ENCODE measurements at regions not wholly inside any gene's neighbourhood (a gene's known extent, or its start where the extent isn't known, plus 50 kb on each side); places are given as distances from the start of the nearest gene placed in this dataset.

GRCh38 chr10:22476601-22477321 lies 131.5 kb downstream of the SPAG6 start:
- Mint-ChIP-seq H3K4me3 (peak overlapping the region; percentile 88), H3K27ac (peak overlapping the region; percentile 50), H3K9me3 (no peaks in the 10 kb centered on the region), H3K27me3 (peaks cover 81% of the 10 kb centered on the region), H3K36me3 (no peaks in the 10 kb centered on the region), H3K4me1 (ENCODE audit: unreplicated experiment) (peaks cover 20% of the 10 kb centered on the region)
- TF ChIP-seq CTCF (conservative IDR thresholded peaks at IDR 0.05): no peak
- DNase-seq (ENCODE audit: extremely low spot score, unreplicated experiment): no peak

- Mint-ChIP-seq H3K4me1 (ENCODE audit: unreplicated experiment) (peaks cover 28% of the 10 kb centered on the region), H3K4me3 (peak overlapping the region; percentile 88), H3K27me3 (peaks cover 80% of the 10 kb centered on the region)
Observed at GRCh38 chr10:22477334-22478287, 132.3 kb downstream of the SPAG6 start.

GRCh38 chr10:22478555-22479334 lies 133.4 kb downstream of the SPAG6 start:
- Mint-ChIP-seq H3K27me3 (peaks cover 78% of the 10 kb centered on the region), H3K4me1 (ENCODE audit: unreplicated experiment) (peaks cover 28% of the 10 kb centered on the region), H3K36me3 (no peaks in the 10 kb centered on the region), H3K4me3 (peak overlapping the region; percentile 71), H3K27ac (peak overlapping the region; percentile 58), H3K9me3 (no peaks in the 10 kb centered on the region)
- no peak for DNase-seq (ENCODE audit: extremely low spot score, unreplicated experiment)
- no peak for TF ChIP-seq CTCF (conservative IDR thresholded peaks at IDR 0.05)

More at GRCh38 chr10:22477334-22478287, 132.3 kb downstream of the SPAG6 start:
- DNase-seq (ENCODE audit: extremely low spot score, unreplicated experiment): no peak
- Mint-ChIP-seq H3K36me3 (no peaks in the 10 kb centered on the region), H3K9me3 (no peaks in the 10 kb centered on the region), H3K27ac (no peak overlapping the region)
- TF ChIP-seq CTCF (conservative IDR thresholded peaks at IDR 0.05): no peak

GRCh38 chr10:22479419-22479818 lies 134.1 kb downstream of the SPAG6 start:
- peaks cover 28% of the 10 kb centered on the region for H3K4me1 Mint-ChIP-seq (ENCODE audit: unreplicated experiment)
- H3K27ac Mint-ChIP-seq: peak overlapping the region; percentile 58
- H3K9me3 Mint-ChIP-seq: no peaks in the 10 kb centered on the region
- no peak for TF ChIP-seq CTCF (conservative IDR thresholded peaks at IDR 0.05)
- peaks cover 78% of the 10 kb centered on the region for H3K27me3 Mint-ChIP-seq
- no peak for DNase-seq (ENCODE audit: extremely low spot score, unreplicated experiment)
- peak overlapping the region; percentile 71 for H3K4me3 Mint-ChIP-seq
- H3K36me3 Mint-ChIP-seq: no peaks in the 10 kb centered on the region

- no peak for TF ChIP-seq CTCF (conservative IDR thresholded peaks at IDR 0.05)
- Mint-ChIP-seq H3K4me1 (ENCODE audit: unreplicated experiment) (peaks cover 23% of the 10 kb centered on the region), H3K27me3 (peaks cover 62% of the 10 kb centered on the region), H3K9me3 (no peaks in the 10 kb centered on the region), H3K36me3 (no peaks in the 10 kb centered on the region), H3K27ac (no peak overlapping the region), H3K4me3 (no peak overlapping the region)
- DNase-seq (ENCODE audit: extremely low spot score, unreplicated experiment): no peak
Observed at GRCh38 chr10:22481106-22481505, 135.8 kb downstream of the SPAG6 start.
